Esophagus squamous epithelium (tissue), 4 donors: ENCODE measurements at regions not wholly inside any gene's neighbourhood (a gene's known extent, or its start where the extent isn't known, plus 50 kb on each side); places are given as distances from the start of the nearest gene placed in this dataset.

ENCODE experiments used
- POLR2A ChIP-seq, 4 donors: fragments of 450-650 bp; IDR thresholded peaks; one replicate each; pipeline ENCODE4 v1.6.1; 2017; ENCODE audit warnings: antibody characterized with exemption in 4 of 4, mild to moderate bottlenecking in 4 of 4, moderate library complexity in 3 of 4
- TF ChIP-seq, protein P1 (sequence below), 6 experiments: fragments of 450-650 bp in 4 of 6; fragments of 200-600 bp in 2 of 6; sonication (generic) in 2 of 6; IDR thresholded peaks; one replicate each; pipeline ENCODE4 v1.5.1; 2016 to 2019; ENCODE audit warnings: antibody characterized with exemption in 6 of 6, mild to moderate bottlenecking in 4 of 6, moderate library complexity in 4 of 6

DNA sequence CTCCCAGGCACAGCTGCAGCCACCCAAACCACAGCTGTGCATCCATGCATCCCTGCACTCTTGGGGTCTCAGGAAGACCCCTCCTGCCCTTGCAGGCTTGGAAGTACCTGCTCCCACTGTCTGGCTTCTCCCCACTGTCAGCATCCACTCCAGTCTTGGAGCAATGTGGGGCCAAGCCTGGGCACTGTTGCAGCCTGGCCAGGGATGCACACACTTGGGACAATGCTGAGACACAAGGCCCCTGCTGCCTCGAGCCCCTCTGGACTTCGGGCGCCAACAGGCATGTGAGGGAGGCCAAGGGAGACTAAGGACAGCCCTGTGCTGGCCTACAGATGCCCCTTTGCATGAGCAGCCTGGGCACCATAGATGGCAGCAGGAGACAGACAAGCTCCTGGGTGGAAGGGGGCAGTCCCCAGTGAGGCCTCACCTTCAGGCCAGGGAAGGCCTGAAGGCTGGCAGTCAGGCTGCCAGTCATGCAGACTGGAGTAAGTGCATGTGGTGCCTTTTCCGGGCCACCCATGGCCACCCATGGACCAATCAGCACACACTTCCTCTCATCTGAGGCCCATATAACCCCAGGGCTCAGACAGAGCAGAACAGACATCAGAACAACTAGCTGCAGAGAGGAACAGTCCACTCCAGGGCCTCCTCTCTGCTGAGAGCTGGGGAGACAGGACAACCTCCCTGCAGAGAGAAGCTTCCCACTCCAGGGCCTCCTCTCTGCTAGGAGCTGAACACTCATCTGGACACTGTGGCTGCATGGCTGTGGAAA, 219.0 kb downstream of the VGLL3 start:
- TF ChIP-seq POLR2A (IDR thresholded peaks at IDR 0.05): no peak
- TF ChIP-seq, protein P1, sequence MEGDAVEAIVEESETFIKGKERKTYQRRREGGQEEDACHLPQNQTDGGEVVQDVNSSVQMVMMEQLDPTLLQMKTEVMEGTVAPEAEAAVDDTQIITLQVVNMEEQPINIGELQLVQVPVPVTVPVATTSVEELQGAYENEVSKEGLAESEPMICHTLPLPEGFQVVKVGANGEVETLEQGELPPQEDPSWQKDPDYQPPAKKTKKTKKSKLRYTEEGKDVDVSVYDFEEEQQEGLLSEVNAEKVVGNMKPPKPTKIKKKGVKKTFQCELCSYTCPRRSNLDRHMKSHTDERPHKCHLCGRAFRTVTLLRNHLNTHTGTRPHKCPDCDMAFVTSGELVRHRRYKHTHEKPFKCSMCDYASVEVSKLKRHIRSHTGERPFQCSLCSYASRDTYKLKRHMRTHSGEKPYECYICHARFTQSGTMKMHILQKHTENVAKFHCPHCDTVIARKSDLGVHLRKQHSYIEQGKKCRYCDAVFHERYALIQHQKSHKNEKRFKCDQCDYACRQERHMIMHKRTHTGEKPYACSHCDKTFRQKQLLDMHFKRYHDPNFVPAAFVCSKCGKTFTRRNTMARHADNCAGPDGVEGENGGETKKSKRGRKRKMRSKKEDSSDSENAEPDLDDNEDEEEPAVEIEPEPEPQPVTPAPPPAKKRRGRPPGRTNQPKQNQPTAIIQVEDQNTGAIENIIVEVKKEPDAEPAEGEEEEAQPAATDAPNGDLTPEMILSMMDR (IDR thresholded peaks at IDR 0.05): no peak
